HG02571 (cell line): ENCODE measurements at regions not wholly inside any gene's neighbourhood (a gene's known extent, or its start where the extent isn't known, plus 50 kb on each side); places are given as distances from the start of the nearest gene placed in this dataset.

ENCODE experiments used
- ATAC-seq: cut with Tn5 transposase; IDR thresholded peaks from one replicate; pipeline ENCODE4 v1.9.1; 2021; ENCODE audit warnings: mild to moderate bottlenecking, moderate library complexity; ENCODE audit not compliant: unreplicated experiment

GRCh38 chr1:209429611-209430010, 153.9 kb upstream of the CAMK1G start:
- ATAC-seq, result no peak

GRCh38 chr1:209430107-209430506, 153.4 kb upstream of the CAMK1G start:
- ATAC-seq, result no peak

- ATAC-seq, result no peak
These were observed 152.7 kb upstream of the CAMK1G start for GRCh38 chr1:209430821-209431259.

GRCh38 chr1:209431402-209431801, 152.1 kb upstream of the CAMK1G start:
- ATAC-seq, result no peak

GRCh38 chr1:209431813-209432442, 151.6 kb upstream of the CAMK1G start:
- no peak for ATAC-seq

GRCh38 chr1:209432443-209432825, 151.1 kb upstream of the CAMK1G start:
- no peak for ATAC-seq

GRCh38 chr1:209433649-209434031, 149.9 kb upstream of the CAMK1G start:
- ATAC-seq, result no peak

GRCh38 chr1:209434066-209434465, 149.4 kb upstream of the CAMK1G start:
- ATAC-seq, result no peak

- no peak for ATAC-seq
These were observed 148.8 kb upstream of the CAMK1G start for GRCh38 chr1:209434631-209435217.

GRCh38 chr1:209435654-209436566, 147.6 kb upstream of the CAMK1G start:
- no peak for ATAC-seq

- no peak for ATAC-seq
These were observed 143.7 kb upstream of the CAMK1G start for GRCh38 chr1:209439828-209440227.

- no peak for ATAC-seq
These were observed 140.1 kb upstream of the CAMK1G start for GRCh38 chr1:209443361-209443931.

GRCh38 chr1:209443975-209444651, 139.4 kb upstream of the CAMK1G start:
- no peak for ATAC-seq

- ATAC-seq, result no peak
These were observed 138.6 kb upstream of the CAMK1G start for GRCh38 chr1:209444961-209445360.

- ATAC-seq, result no peak
These were observed 137.9 kb upstream of the CAMK1G start for GRCh38 chr1:209445576-209445975.

- ATAC-seq, result no peak
These were observed 137.2 kb upstream of the CAMK1G start for GRCh38 chr1:209446356-209446755.

GRCh38 chr1:209454340-209454994, 129.0 kb upstream of the CAMK1G start:
- no peak for ATAC-seq

- no peak for ATAC-seq
These were observed 128.4 kb upstream of the CAMK1G start for GRCh38 chr1:209455145-209455544.

GRCh38 chr1:209455661-209456358, 127.7 kb upstream of the CAMK1G start:
- ATAC-seq, result no peak

GRCh38 chr1:209456878-209457277, 126.6 kb upstream of the CAMK1G start:
- no peak for ATAC-seq
